HG03060 (cell line): ENCODE measurements at regions not wholly inside any gene's neighbourhood (a gene's known extent, or its start where the extent isn't known, plus 50 kb on each side); places are given as distances from the start of the nearest gene placed in this dataset.
"Not testable (repeated sequence)": the region's sequence is repeated elsewhere in the genome, so short reads cannot be mapped to it uniquely, and the experiment has no call there.

Source experiments
- ATAC-seq: cut with Tn5 transposase; IDR thresholded peaks from one replicate; pipeline ENCODE4 v1.9.1; 2021; ENCODE audit warnings: low read depth, moderate number of reproducible peaks; ENCODE audit not compliant: unreplicated experiment

- ATAC-seq = no peak
Observed at GRCh38 chr2:62412347-62412742, 93.7 kb downstream of the TMEM17 start.

- ATAC-seq = no peak
Observed at GRCh38 chr2:62410926-62411456, 95.0 kb downstream of the TMEM17 start.

GRCh38 chr2:62410015-62410453 is 96.0 kb downstream of the TMEM17 start:
- ATAC-seq = no peak

- no peak for ATAC-seq
Observed at GRCh38 chr2:62409442-62409841, 96.6 kb downstream of the TMEM17 start.

- ATAC-seq = no peak
Observed at GRCh38 chr2:62408241-62408677, 97.7 kb downstream of the TMEM17 start.

GRCh38 chr2:62407838-62408237 is 98.2 kb downstream of the TMEM17 start:
- no peak for ATAC-seq

- no peak for ATAC-seq
Observed at GRCh38 chr2:62407401-62407800, 98.6 kb downstream of the TMEM17 start.

- peak; percentile 59 for ATAC-seq
Observed at GRCh38 chr2:62406573-62407043, 99.4 kb downstream of the TMEM17 start.

GRCh38 chr2:62404913-62405312 is 101.1 kb downstream of the TMEM17 start:
- no peak for ATAC-seq

- ATAC-seq = no peak
Observed at GRCh38 chr2:62402156-62402555, 103.8 kb downstream of the TMEM17 start.

- no peak for ATAC-seq
Observed at GRCh38 chr2:62398356-62398755, 107.6 kb downstream of the TMEM17 start.

- no peak for ATAC-seq
Observed at GRCh38 chr2:62396880-62397279, 109.1 kb downstream of the TMEM17 start.

- ATAC-seq = no peak
Observed at GRCh38 chr2:62393293-62393692, 112.7 kb downstream of the TMEM17 start.

GRCh38 chr2:62391696-62392095 is 114.3 kb downstream of the TMEM17 start:
- no peak for ATAC-seq

- not testable (repeated sequence) for ATAC-seq
Observed at GRCh38 chr2:62386378-62386777, 119.6 kb downstream of the TMEM17 start.

GRCh38 chr2:62383846-62384245 is 122.1 kb downstream of the TMEM17 start:
- no peak for ATAC-seq

GRCh38 chr2:62382757-62383156 is 123.2 kb downstream of the TMEM17 start:
- ATAC-seq = no peak

- ATAC-seq = no peak
Observed at GRCh38 chr2:62382122-62382521, 123.9 kb downstream of the TMEM17 start.

GRCh38 chr2:62381656-62382055 is 124.3 kb downstream of the TMEM17 start:
- no peak for ATAC-seq

GRCh38 chr2:62379566-62379965 is 126.4 kb downstream of the TMEM17 start:
- ATAC-seq = no peak

- ATAC-seq = no peak
Observed at GRCh38 chr2:62375113-62375420, 130.9 kb downstream of the TMEM17 start.

- ATAC-seq = no peak
Observed at GRCh38 chr2:62374301-62375112, 131.5 kb downstream of the TMEM17 start.
